ENCODE measurements at regions not wholly inside any gene's neighbourhood (a gene's known extent, or its start where the extent isn't known, plus 50 kb on each side); places are given as distances from the start of the nearest gene placed in this dataset.

DNA sequence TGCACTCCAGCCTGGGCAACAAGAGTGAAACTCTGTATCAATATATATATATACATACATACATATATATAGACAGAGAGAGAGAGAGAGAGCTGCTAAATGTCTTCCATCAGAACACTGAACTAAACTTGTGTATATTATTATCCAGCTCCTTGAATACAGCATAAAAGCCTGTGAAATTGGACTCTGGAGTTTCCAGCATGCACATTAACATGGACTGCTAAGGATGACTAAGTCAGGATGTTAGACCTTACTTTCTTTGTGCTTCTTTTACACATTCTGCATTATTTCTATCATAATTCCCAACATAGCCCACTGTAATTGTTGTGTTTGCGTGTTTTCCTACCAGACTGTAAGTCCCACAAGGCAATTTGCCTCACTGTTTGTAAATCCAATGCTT is 259.1 kb downstream of the TGFB2 start:
- H3K27me3 ChIP-seq (ENCODE audit: insufficient read depth, low read length): no peaks in the 10 kb centered on the region
- intact Hi-C loops (cut with micrococcal nuclease): no loop called here
- no peak for ATAC-seq
- ChIA-PET RAD21 (ENCODE audit: low non-redundant PET in 1 of 2, low total read pairs in 2 of 2, uncharacterized antibody in 2 of 2, unreplicated experiment in 2 of 2) (no interaction called here), CTCF (no interaction called here), POLR2A (no interaction called here)
- no peak overlapping the region for H3K9ac ChIP-seq (ENCODE audit: low read length)
- H3K79me2 ChIP-seq (ENCODE audit: insufficient read depth, low read length): no peaks in the 10 kb centered on the region
- no peaks in the 10 kb centered on the region for H4K20me1 ChIP-seq (ENCODE audit: insufficient read depth)
- TF ChIP-seq, protein P1, sequence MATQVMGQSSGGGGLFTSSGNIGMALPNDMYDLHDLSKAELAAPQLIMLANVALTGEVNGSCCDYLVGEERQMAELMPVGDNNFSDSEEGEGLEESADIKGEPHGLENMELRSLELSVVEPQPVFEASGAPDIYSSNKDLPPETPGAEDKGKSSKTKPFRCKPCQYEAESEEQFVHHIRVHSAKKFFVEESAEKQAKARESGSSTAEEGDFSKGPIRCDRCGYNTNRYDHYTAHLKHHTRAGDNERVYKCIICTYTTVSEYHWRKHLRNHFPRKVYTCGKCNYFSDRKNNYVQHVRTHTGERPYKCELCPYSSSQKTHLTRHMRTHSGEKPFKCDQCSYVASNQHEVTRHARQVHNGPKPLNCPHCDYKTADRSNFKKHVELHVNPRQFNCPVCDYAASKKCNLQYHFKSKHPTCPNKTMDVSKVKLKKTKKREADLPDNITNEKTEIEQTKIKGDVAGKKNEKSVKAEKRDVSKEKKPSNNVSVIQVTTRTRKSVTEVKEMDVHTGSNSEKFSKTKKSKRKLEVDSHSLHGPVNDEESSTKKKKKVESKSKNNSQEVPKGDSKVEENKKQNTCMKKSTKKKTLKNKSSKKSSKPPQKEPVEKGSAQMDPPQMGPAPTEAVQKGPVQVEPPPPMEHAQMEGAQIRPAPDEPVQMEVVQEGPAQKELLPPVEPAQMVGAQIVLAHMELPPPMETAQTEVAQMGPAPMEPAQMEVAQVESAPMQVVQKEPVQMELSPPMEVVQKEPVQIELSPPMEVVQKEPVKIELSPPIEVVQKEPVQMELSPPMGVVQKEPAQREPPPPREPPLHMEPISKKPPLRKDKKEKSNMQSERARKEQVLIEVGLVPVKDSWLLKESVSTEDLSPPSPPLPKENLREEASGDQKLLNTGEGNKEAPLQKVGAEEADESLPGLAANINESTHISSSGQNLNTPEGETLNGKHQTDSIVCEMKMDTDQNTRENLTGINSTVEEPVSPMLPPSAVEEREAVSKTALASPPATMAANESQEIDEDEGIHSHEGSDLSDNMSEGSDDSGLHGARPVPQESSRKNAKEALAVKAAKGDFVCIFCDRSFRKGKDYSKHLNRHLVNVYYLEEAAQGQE (IDR thresholded peaks at IDR 0.05; ENCODE audit: low read depth): no peak
- TF ChIP-seq, protein P2, sequence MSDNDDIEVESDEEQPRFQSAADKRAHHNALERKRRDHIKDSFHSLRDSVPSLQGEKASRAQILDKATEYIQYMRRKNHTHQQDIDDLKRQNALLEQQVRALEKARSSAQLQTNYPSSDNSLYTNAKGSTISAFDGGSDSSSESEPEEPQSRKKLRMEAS (IDR thresholded peaks at IDR 0.05): no peak
- TF ChIP-seq FOSL1 (IDR thresholded peaks at IDR 0.05; ENCODE audit: low read depth) (no peak), ELF1 (IDR thresholded peaks at IDR 0.05; ENCODE audit: borderline replicate concordance, low read depth) (no peak), EZH2 (IDR thresholded peaks at IDR 0.05) (no peak), EGR1 (IDR thresholded peaks at IDR 0.05; ENCODE audit: low read depth) (no peak), CEBPB (IDR thresholded peaks at IDR 0.05; ENCODE audit: low read depth) (no peak), TCF7L2 (IDR thresholded peaks at IDR 0.05; ENCODE audit: borderline replicate concordance, extremely low read depth, insufficient read depth, insufficient read length) (no peak), CTCF (IDR thresholded peaks at IDR 0.05 in 2 of 3, conservative IDR thresholded peaks at IDR 0.05 in 1 of 3; ENCODE audit: borderline replicate concordance in 1 of 3, insufficient read depth in 1 of 3, low read depth in 2 of 3, low read length in 2 of 3) (no peak), CBX3 (IDR thresholded peaks at IDR 0.05; ENCODE audit: low read depth) (no peak), ZNF274 (IDR thresholded peaks at IDR 0.05; ENCODE audit: low read depth, low read length) (no peak), ZBTB33 (IDR thresholded peaks at IDR 0.05; ENCODE audit: extremely low read depth, insufficient replicate concordance, low read length) (no peak), SIN3A (IDR thresholded peaks at IDR 0.05; ENCODE audit: low read depth) (no peak), SRF (IDR thresholded peaks at IDR 0.05; ENCODE audit: low read depth) (no peak)
- H3K27ac ChIP-seq (ENCODE audit: low read depth, low read length): no peak overlapping the region
- DNase-seq (ENCODE audit: low read depth, low spot score): no peak
- peaks cover 3 to 14% of the 10 kb centered on the region in 2 experiments; a peak in 3 of 4 replicates for H3K4me1 ChIP-seq (ENCODE audit: control insufficient read depth in 1 of 2, insufficient read depth in 2 of 2, low read length in 2 of 2)
- no peaks in the 10 kb centered on the region; a peak in 1 of 4 replicates for H3K9me3 ChIP-seq (ENCODE audit: control insufficient read depth in 1 of 2, insufficient read depth in 1 of 2, low read depth in 1 of 2, low read length in 2 of 2)
- no peaks in the 10 kb centered on the region for H3K9me2 ChIP-seq (ENCODE audit: insufficient read depth)
- H3K4me2 ChIP-seq (ENCODE audit: low read length): no peak overlapping the region
- no peak overlapping the region for H2AFZ ChIP-seq (ENCODE audit: low read depth, low read length, poor library complexity, severe bottlenecking)
- BruUV-seq (replicated peaks): no TSS peak
- no peak overlapping the region for H3K4me3 ChIP-seq (replicated peaks in 1 of 2; ENCODE audit: low read depth in 1 of 2, low read length in 2 of 2)
- H3K36me3 ChIP-seq (ENCODE audit: control insufficient read depth in 1 of 2, insufficient read depth in 2 of 2, low read length in 2 of 2): no peaks in the 10 kb centered on the region
